ENCODE measurements at regions not wholly inside any gene's neighbourhood (a gene's known extent, or its start where the extent isn't known, plus 50 kb on each side); places are given as distances from the start of the nearest gene placed in this dataset.

GRCh38 chr6:87798393-87799278 is 96.6 kb upstream of the AKIRIN2 start:
- no peak for DNase-seq

- DNase-seq = no peak
These were observed 93.2 kb upstream of the AKIRIN2 start for GRCh38 chr6:87794922-87795885.

DNA sequence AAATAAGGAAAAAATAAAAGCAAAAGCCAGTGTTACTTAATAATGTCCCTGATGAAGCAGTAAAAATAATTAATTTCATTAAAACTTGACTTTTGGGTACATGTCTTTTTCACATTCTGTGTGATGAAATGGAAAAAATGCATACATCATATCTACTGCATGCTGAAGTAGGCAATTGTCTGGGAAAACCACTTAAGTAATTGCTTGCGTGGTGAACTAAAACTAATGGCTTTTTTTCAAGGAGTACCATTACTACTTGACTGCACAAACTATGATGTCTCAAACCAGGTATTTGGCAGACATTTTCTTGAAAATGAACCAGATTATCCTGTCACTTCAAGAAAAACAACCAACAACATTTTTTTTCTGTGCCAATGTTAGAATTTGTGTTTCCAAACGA is 91.3 kb upstream of the AKIRIN2 start:
- DNase-seq = no peak

DNA sequence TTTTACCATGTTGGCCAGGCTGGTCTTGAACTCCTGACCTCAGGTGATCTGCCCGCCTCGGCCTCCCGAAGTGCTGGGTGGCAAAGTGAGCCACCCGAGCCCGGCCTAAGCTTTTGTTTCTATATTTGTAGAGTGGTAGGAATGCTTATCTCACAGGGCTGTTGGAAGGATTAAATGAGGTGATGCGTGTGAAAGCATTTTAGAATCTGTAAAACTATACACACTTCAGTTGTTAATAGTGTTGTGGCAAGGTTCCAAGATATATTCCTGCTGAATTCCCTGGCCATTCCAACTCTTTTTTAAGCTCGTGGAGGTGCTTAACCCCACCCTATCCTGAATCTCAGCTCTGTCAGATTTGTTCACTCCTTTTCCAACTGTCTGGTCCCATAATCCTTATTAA is 89.9 kb upstream of the AKIRIN2 start:
- no peak for DNase-seq

GRCh38 chr6:87791485-87791884 is 89.5 kb upstream of the AKIRIN2 start:
- DNase-seq = no peak

DNA sequence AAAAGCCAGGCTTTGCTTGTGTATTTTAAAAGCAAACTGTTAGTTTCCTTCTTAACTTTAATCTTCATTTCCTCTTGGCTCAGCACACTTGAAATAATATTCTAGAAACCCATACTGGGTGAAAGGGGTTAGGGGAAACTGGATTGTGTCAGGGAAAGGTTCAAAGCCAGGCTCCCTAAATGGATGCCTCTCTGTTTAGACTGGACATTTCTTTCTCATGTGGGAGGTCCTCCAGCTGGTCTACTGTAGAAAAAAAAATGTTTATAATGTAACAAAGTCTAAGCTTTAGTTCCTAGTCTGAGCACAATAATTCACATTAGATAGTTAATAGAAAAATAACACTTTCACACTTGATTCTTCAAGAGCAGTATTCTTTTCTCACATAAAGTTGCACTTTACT is 89.0 kb upstream of the AKIRIN2 start:
- DNase-seq = no peak

- DNase-seq = no peak
These were observed 87.9 kb upstream of the AKIRIN2 start for GRCh38 chr6:87789900-87790290.

DNA sequence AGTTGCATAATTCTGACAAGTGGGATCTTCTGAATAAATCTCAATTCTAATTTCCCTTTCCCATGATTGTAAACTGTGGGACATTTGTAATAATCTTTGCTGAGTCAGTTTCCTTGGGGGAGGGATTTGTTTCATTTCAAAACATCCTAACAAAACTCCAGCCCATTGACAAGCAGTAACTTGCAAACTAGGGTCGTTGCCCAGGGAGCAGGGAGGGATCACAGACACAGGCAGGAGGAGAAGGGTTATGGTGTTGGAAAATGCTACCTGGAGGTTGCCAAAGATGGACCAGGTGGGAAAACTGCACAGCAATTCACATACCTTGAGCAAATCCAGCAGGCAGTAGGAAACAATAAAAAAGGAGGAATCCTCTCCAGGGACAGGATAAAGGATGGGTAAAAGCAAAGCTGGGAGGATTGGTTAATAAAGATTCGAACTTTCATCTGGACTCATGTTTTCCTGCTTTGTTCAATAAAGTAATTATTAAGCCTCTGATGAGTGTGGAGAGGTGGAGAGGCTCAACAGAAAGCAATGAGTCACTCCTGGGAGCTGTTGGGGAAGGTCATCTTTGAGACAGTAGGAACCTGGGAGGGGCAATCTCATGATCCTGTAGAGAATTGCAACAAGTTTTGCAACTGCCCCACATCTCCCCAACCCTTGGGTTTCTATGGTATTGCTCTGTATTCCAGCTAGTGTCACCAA is 87.3 kb upstream of the AKIRIN2 start:
- no peak for DNase-seq

DNA sequence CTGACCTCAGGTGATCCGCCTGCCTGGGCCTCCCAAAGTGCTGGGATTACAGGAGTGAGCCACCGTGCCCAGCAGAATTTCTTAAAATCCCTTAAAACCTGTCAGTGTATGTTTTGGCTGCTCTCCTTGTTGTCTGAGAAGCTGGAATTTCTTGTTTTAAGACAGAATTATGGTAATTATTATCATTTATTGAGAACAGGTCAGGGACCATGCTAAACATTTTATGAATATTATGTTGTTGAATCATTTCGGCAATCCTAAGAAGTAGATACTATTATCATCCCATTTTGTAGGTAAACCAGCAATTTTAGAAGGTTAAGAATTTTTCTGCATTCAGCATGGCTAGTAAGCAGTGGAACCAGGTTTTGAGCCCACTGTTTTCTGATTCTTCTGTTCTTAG is 86.1 kb upstream of the AKIRIN2 start:
- no peak for DNase-seq

DNA sequence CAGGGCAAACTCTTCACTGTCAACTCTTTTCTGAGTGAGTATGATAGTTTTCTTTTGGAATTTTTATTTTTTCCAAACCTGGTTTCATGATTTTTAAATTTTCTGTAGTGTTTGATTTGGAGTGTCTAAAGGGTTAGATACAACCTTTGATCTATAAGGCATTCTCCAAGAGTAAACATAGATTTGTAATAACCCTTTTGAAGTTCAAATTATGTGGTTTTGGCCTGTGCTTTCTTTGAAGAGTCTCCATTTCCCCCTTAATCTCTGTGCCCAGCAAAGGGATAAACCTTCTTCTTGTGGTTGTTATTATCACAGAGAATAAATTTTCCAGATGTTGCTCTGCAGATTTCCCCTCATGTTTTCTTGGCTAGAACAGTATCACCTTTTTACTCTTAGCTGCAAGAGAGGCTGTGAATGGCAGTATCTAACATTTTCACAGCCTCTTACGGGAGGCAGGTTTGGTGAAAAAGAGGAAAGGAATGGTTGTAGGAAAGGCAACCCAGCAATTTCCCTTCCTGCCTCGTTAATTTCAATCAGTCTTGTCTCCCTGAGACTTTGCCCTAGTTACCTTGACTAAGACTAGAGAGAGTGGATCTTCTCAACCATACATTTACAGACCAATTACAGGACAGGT is 83.3 kb upstream of the AKIRIN2 start:
- no peak for DNase-seq

DNA sequence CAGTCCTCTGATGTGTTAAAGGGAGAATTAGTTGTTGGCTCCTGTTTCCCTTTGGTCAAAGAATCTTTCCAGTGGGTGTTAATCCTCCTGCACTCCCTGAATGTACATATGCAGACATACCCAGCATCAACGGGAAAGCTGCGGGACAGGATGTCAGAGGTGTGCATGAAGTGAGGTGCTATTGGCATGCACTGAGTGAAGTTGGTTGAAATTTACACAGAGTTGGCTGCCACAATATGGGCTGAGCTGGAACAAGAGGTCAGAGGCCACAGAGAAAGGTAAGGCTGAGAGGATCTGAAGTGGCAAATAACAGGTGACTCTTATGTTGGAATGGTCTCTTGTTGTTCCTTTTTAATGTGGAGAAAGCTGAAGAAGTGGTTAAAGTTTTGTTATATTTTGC is 82.7 kb upstream of the AKIRIN2 start:
- no peak for DNase-seq

DNA sequence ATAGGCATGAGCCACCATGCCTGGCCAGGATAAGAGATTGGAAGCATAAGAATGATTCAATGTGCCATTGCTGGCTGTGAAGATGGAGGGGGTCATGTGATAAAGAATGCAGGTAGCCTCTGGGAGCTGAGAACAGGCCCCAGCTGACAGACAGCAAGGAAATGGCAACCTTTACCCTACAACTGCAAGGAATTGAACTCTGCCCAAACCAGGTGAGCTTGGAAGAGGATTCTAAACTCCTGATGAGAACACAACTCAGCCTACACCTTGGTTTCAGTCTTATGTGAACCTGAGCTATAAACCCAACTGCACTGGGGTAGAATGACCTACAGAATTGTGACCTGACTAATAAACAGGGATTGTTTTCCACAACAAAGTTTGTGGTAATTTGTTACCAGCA is 82.0 kb upstream of the AKIRIN2 start:
- no peak for DNase-seq

DNA sequence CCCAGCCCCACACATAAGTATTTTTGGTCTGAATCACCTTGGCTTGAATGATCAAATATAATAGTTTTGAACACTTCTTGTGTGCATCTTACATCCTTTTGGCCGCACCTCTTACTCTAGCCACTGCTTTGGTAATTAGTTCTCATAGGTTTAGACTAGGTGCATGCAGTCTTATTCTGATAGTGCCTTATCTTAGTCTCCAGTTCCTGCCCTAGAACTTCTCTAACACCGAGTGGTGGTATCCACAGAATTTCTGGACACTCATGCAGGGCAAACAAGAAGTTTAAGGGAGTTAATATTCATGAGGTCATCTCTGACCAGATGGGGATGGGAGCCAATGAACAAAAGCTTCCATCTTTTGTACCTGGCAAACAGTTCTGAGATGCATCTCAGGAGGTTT is 77.5 kb upstream of the AKIRIN2 start:
- DNase-seq = no peak

GRCh38 chr6:87772597-87773530 is 70.8 kb upstream of the AKIRIN2 start:
- no peak for DNase-seq

- DNase-seq = no peak
These were observed 65.4 kb upstream of the AKIRIN2 start for GRCh38 chr6:87767478-87767877.

DNA sequence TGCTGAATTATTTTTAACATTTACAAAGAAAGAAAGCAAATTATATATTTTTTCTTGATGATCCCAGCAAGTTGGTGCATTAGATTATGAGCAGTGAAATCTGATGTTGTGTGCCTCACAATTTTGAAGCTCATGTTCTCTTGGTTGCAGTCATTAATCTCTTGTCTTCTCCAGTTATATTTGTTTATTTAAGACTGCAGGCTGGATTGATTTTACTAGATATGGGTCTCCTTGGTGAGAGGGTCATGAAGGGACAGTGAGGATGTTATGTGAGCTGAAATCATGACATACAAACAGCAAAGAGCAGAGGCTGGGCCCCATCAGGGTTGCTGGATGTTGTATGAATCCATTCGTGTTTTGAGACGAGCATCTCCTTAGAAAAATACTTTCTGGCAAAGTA is 64.2 kb upstream of the AKIRIN2 start:
- no peak for DNase-seq

DNA sequence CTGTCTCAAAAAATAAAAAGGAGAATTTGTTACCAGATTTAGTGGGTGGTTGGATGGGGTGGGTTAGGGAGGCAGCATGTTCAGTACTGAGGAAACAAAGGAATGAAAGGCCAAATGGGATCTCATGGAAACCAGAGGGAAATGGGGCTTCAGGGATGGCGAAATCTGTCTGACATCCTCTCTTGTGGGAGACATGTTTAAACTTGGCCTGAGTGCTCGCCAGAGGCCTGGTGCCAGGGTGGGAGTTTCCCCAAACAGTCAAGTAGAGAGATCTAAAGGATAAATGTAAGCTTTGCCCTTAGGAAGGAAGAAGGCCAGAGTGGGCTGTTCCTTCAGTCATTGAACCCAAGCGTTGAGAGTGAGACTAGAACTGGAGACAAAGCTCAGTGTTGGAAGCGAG is 61.9 kb upstream of the AKIRIN2 start:
- DNase-seq = no peak

GRCh38 chr6:87763276-87763675 is 61.2 kb upstream of the AKIRIN2 start:
- no peak for DNase-seq

GRCh38 chr6:87762116-87762515 is 60.1 kb upstream of the AKIRIN2 start:
- DNase-seq = no peak

DNA sequence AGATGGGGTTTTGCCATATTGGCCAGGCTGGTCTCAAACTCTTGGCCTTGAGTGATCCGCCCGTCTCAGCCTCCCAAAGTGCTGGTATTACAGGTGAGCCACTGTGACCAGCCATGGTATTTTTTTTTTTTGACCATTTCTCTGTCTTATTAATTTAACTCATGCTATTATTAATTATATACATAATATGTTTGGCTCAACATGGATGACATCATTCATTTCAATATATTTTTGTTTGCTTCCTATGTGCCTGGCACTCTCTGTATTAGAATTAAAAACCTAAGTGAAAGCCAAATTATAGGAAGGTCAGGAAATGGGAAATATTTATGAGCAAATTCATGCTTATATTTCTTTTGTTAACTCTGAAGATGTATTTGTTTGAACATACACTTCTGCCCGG is 55.8 kb upstream of the AKIRIN2 start:
- DNase-seq = no peak

DNA sequence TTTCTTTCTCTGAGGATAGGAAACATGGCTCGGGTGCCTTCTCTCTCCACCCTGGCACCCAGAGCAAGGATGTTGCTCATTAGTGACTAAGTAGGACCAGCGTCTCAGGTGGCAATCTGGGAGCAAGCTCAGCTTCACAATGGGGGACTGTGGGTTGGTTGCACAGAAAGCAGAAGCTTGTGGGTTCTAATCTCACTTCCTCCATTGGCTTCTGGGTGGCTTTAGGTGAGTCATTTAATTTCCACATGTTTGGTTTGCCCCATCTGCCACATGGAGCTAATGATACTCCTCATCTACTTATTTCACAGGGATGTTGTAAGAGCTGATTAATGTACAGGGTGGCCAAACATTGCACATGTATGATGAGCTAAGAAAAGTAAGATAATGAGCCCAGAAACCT is 54.8 kb upstream of the AKIRIN2 start:
- DNase-seq = peak; percentile 48

All from CD4-positive, alpha-beta T cell treated with Interleukin-4 for 4 hours (primary cell).